ENCODE measurements at regions not wholly inside any gene's neighbourhood (a gene's known extent, or its start where the extent isn't known, plus 50 kb on each side); places are given as distances from the start of the nearest gene placed in this dataset.

DNA sequence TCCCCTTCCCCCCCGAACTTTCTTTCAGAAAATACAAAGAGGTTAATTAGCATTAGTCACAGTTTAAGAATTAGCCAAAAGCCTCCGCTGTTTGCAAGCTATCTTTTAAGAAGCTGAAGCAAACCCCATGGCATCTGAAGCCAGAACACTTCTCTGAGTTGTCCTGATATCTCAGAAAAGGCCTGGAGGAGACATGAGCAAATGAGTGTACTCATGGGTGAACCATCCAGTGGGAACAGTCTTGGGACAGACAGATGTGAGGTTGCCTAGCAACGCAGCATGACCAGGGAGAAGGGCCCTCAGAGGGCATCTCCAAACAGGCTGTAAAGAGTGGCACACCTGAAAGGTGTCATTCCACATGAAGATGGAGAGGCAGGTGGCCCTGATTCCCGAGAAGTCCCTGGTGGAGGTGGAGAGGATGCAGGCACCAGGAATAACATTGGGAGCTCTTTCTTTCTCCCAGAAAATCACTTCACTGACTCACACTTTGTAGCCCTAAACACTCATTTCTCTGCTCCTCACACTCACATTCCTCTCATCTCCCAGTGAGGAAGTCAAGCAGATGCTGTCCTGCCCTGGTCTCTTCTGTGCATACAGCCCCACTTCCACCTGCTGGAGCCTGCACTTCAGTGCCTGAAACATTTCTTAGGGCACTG, 87.0 kb upstream of the TSHZ3 start:
- Histone ChIP-seq H3K27me3 (ENCODE audit: insufficient read depth, low read length) (no peaks in the 10 kb centered on the region), H3K27ac (ENCODE audit: low read depth, low read length) (peak overlapping the region; percentile 68), H3K36me3 (ENCODE audit: insufficient read depth, low read length) (no peaks in the 10 kb centered on the region), H3K79me2 (ENCODE audit: insufficient read depth, low read length) (no peaks in the 10 kb centered on the region), H3K4me1 (ENCODE audit: insufficient read depth, low read length) (peaks cover 9% of the 10 kb centered on the region), H3K4me3 (ENCODE audit: insufficient read depth, low read length) (no peak overlapping the region), H2AFZ (ENCODE audit: low read length) (no peak overlapping the region), H3K4me2 (ENCODE audit: insufficient read depth, low read length) (peak overlapping the region; percentile 56), H3K9me3 (ENCODE audit: low read depth, low read length) (no peaks in the 10 kb centered on the region), H4K20me1 (ENCODE audit: insufficient read depth, low read length) (no peaks in the 10 kb centered on the region)
- TF ChIP-seq, protein P1, sequence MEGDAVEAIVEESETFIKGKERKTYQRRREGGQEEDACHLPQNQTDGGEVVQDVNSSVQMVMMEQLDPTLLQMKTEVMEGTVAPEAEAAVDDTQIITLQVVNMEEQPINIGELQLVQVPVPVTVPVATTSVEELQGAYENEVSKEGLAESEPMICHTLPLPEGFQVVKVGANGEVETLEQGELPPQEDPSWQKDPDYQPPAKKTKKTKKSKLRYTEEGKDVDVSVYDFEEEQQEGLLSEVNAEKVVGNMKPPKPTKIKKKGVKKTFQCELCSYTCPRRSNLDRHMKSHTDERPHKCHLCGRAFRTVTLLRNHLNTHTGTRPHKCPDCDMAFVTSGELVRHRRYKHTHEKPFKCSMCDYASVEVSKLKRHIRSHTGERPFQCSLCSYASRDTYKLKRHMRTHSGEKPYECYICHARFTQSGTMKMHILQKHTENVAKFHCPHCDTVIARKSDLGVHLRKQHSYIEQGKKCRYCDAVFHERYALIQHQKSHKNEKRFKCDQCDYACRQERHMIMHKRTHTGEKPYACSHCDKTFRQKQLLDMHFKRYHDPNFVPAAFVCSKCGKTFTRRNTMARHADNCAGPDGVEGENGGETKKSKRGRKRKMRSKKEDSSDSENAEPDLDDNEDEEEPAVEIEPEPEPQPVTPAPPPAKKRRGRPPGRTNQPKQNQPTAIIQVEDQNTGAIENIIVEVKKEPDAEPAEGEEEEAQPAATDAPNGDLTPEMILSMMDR (IDR thresholded peaks at IDR 0.05; ENCODE audit: extremely low read depth, low read depth, low read length), result no peak
- peak; percentile 78 for DNase-seq (ENCODE audit: insufficient read length, low spot score, missing footprints)

DNA sequence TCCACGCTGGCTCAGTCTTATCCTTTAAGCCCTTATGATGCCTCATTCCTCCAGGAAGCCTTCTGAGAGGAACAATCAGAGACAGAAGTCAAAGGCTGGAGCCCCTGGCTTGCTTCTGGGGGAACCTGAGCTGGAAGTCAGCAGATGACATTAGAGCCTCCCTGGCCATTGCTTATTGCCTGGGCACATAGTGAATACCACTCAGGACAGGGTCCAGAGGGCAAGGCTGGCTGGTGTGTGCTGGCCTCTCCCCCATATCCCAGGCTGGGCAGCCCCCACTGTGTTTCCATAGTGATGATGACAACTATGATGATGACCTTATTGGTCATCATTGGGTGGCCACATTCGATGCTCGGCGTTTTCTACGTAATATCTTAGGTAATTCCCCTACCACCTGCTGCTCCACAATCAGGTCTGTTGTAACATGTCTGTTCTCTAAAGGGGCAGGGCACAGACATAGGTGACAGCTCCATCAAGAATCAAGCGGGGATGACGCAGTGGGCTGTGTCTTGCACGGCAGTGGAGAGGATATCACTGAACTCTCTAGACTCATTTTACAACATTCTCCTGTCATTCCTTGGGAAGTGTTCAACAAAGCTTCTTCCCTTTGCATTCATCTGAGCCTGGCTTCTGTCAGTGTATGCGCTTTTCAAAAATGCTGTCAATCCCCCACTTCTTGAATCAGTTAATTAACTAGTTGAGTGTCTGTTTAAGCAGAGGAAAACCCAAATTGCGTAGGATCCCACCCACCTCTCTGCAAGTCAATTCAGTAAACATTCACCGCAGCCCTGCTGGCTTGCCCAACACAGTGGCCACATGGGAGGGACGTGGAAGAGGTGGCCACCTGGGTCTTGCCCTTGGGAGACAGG, 89.4 kb upstream of the TSHZ3 start:
- no peaks in the 10 kb centered on the region for H3K79me2 ChIP-seq (ENCODE audit: insufficient read depth, low read length)
- H3K36me3 ChIP-seq (ENCODE audit: insufficient read depth, low read length), result no peaks in the 10 kb centered on the region
- H3K4me1 ChIP-seq (ENCODE audit: insufficient read depth, low read length), result peaks cover 9% of the 10 kb centered on the region
- no peak for DNase-seq (ENCODE audit: insufficient read length, low spot score, missing footprints)
- H3K27ac ChIP-seq (ENCODE audit: low read depth, low read length), result no peak overlapping the region
- H2AFZ ChIP-seq (ENCODE audit: low read length), result no peak overlapping the region
- no peaks in the 10 kb centered on the region for H3K9me3 ChIP-seq (ENCODE audit: low read depth, low read length)
- TF ChIP-seq, protein P1 (IDR thresholded peaks at IDR 0.05; ENCODE audit: extremely low read depth, low read depth, low read length), result no peak
- no peak overlapping the region for H3K4me2 ChIP-seq (ENCODE audit: insufficient read depth, low read length)
- H3K4me3 ChIP-seq (ENCODE audit: insufficient read depth, low read length), result no peak overlapping the region
- no peaks in the 10 kb centered on the region for H3K27me3 ChIP-seq (ENCODE audit: insufficient read depth, low read length)
- no peaks in the 10 kb centered on the region for H4K20me1 ChIP-seq (ENCODE audit: insufficient read depth, low read length)

DNA sequence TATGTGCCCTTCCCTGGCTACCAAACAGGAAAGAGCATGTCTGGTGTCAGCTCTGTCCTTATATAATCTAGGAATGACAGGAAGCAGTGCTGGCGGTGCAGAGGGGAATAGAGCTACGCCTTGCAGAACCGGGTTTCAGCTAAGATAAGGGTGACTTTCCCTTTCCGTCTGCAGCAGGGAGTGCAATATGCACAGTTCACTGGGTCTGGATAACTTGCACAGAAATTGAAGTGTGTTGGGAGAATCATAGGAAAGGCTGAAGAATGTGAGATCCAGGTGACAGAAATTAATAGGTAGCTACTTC, 90.0 kb upstream of the TSHZ3 start:
- H3K79me2 ChIP-seq (ENCODE audit: insufficient read depth, low read length), result no peaks in the 10 kb centered on the region
- TF ChIP-seq, protein P1 (IDR thresholded peaks at IDR 0.05; ENCODE audit: extremely low read depth, low read depth, low read length), result no peak
- H3K9me3 ChIP-seq (ENCODE audit: low read depth, low read length), result no peaks in the 10 kb centered on the region
- no peaks in the 10 kb centered on the region for H3K27me3 ChIP-seq (ENCODE audit: insufficient read depth, low read length)
- H3K4me2 ChIP-seq (ENCODE audit: insufficient read depth, low read length), result no peak overlapping the region
- no peak overlapping the region for H3K4me3 ChIP-seq (ENCODE audit: insufficient read depth, low read length)
- H4K20me1 ChIP-seq (ENCODE audit: insufficient read depth, low read length), result no peaks in the 10 kb centered on the region
- no peak overlapping the region for H2AFZ ChIP-seq (ENCODE audit: low read length)
- DNase-seq (ENCODE audit: insufficient read length, low spot score, missing footprints), result no peak
- H3K36me3 ChIP-seq (ENCODE audit: insufficient read depth, low read length), result no peaks in the 10 kb centered on the region
- peaks cover 9% of the 10 kb centered on the region for H3K4me1 ChIP-seq (ENCODE audit: insufficient read depth, low read length)
- no peak overlapping the region for H3K27ac ChIP-seq (ENCODE audit: low read depth, low read length)

DNA sequence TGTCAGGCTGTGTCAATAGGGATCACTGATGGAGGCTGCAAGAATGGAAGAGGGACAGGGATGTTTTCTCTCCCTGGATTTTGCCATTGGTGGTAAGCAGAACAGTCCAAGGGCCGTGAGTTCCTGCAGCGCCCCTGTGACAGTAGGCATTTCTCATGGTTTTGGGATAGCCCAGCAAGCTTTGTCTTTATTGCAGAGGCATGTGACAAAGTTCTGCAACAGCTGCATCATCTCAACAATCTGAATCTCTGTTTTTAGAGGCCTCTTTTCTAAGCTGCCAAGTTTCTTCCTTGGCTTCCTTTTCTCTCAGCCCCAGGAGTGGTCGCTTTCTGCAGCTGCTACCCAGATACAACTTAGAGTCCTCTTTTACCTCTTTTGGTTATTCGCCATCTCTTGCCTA, 95.7 kb upstream of the TSHZ3 start:
- DNase-seq (ENCODE audit: insufficient read length, low spot score, missing footprints), result no peak
- H3K79me2 ChIP-seq (ENCODE audit: insufficient read depth, low read length), result no peaks in the 10 kb centered on the region
- H3K4me2 ChIP-seq (ENCODE audit: insufficient read depth, low read length), result no peak overlapping the region
- no peaks in the 10 kb centered on the region for H4K20me1 ChIP-seq (ENCODE audit: insufficient read depth, low read length)
- no peaks in the 10 kb centered on the region for H3K27me3 ChIP-seq (ENCODE audit: insufficient read depth, low read length)
- peaks cover 7% of the 10 kb centered on the region for H3K4me1 ChIP-seq (ENCODE audit: insufficient read depth, low read length)
- no peak overlapping the region for H3K4me3 ChIP-seq (ENCODE audit: insufficient read depth, low read length)
- H2AFZ ChIP-seq (ENCODE audit: low read length), result no peak overlapping the region
- H3K9me3 ChIP-seq (ENCODE audit: low read depth, low read length), result no peaks in the 10 kb centered on the region
- H3K27ac ChIP-seq (ENCODE audit: low read depth, low read length), result no peak overlapping the region
- H3K36me3 ChIP-seq (ENCODE audit: insufficient read depth, low read length), result no peaks in the 10 kb centered on the region
- TF ChIP-seq, protein P1 (IDR thresholded peaks at IDR 0.05; ENCODE audit: extremely low read depth, low read depth, low read length), result no peak

Measured in osteoblast (primary cell).